CD4-positive, alpha-beta T cell treated with Interleukin-15 for 1 hour (primary cell): ENCODE measurements at regions not wholly inside any gene's neighbourhood (a gene's known extent, or its start where the extent isn't known, plus 50 kb on each side); places are given as distances from the start of the nearest gene placed in this dataset.
"Not testable (repeated sequence)": the region's sequence is repeated elsewhere in the genome, so short reads cannot be mapped to it uniquely, and the experiment has no call there.

Experiments
- DNase-seq: peaks from one replicate; pipeline ENCODE4 v3.0.0-alpha.2; 2020

DNA sequence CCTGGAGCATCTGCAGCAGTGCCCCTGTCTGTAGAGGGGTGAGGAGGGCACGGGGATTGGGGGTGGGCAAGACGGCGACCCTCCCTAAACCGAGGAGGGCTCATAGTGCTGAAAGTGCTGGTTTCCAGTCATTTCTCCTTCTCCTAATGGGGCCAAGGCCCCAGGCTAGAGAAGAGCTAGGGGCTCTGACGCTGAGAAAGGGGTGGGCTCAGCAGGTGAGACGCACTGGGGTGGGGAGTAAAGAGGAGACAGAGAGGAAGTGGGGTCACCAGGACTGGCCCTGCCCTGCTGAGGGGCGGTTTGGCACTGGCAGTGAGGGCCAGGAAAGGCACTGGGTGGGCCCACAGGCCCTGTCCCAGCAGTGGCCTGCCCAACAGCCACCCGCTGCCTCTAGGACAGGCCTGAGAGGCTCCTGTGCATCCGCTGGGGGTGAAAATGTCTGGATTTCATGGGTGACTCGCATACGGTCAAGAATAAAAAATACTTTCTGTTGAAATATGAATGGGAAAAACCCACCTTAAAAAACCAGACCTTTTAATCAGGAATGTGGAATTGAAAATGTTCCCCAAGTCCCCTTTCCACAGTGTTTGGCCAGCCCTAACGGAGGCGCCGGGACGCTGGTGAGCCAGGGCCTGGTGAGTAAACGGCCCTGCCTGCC is 122.4 kb upstream of the SMURF2 start:
- no peak for DNase-seq

DNA sequence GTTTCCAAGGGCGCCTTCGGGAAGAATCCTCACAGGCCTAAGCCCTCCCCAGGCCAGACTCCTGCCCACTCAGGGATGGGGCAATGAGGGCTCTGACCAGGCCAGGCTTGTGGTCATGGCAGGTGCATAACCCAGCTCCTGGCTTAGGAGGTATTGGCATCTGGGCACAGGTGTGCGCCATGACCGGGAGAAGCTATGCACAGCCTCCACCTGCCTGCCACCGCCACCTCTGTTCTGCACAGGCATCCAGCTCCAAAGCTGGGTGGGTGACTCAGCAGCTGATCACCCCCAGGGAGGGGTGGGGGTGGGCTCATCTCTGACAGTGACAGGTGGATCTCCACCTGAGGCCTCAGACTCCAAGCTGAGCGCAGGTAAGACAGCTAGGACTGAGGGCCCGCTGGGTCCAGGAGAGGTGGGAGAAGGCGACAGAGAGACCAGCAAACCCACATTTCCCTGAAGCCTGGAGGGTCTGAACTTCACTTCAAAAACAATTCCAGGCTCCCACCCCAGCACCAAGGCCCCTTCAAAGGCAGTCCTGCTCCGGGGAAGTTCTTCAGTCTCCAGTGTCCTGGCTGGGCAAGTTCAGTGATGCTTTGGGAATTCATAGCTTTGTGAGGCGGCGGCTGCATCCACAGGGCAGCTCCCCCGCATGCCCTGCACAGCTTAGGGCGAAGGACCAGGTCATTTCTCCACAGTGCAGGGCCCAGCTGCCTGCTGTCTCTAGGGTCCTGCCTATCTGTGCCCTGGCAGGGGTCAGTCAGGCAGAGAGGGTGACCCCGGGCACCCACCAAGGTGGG is 121.6 kb upstream of the SMURF2 start:
- no peak for DNase-seq

DNA sequence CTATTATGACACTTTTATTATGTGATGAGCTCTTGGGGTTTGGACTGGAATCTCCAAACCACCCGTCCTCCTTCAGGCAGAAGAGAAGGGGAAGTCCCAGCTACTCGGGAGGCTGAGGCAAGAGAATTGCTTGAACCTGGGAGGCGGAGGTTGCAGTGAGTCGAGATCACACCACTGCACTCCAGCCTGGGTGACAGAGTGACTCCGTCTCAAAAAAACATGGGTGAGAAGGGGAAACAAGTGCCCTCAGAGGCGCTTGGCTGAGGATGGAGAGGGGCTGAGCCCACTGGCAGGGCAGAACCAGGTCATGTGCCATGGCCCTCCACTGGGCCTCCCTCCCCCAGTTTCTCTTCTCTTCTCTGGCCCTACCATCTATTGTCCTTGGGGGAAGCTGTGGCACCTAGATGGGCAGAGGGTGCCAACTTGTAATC is 120.9 kb upstream of the SMURF2 start:
- no peak for DNase-seq

DNA sequence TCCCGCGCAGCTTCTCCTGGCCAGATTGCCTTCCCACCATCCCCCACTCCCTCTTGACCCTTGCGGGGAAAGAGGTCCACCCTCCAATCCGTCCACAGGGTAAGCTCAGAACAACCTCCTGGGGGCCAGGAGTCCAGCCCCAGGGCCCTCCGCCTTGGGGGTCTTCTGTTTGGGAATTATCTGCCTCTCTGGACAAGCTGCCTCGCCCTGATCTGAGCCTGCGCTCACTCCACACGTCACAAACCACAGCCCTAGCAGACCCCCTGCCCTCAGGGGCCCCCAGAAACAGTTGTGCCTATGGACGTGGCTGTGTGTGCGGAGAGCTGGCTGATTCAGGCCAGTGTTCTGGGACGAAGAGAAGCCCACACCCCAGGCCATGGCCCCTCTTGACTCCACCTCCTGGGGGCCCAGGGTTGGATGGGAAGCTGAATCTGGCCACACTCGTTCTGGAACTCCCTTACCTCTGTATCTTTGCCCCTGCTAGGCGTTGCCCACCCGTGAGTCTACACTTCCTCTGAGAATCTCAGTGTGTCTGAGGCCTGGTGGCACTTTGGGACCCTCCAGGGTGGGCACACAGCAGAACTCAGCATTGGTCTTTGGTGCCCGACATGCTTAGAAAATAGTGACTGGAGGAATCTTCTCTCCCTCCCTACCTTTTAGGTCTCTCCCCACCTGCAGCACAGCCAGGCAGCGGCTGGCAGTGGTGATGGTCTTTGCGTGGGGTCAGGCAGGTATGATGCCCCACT is 119.9 kb upstream of the SMURF2 start:
- no peak for DNase-seq

DNA sequence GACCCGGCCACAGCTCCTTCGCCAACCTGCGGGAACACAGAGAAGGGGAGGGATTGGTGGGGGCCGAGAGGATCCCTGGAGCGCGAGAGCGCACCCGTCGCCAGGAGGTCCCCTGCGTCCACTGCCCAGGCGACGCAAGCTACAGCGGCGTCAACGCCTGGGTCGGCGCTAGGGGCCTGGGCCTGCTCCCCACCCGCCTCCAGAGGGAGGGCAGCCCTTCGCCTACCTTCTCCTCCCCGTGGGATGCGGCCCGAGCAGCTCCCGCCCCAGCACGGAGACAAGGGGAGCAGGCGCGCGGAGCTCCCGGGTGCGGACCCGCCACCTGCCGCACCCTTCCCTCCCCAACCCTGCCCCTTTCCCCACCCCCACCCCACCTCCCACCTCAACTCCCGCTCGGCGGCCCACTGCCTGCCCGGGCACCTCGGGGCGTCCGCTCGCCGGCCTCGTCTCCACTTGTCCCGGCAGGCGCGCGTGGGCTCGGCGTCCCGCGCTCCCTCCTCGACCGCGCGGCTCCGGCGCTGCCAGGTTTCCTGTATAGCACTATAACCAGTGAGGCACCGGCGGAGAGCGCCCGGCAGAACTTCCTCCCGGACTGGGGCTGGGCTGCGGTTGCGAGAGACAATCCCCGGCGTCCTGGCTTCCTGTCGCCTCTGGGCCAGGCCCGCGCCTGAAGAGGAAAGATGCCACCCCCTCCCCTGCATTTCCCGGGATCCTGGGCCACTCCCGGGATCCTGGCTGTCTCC is 119.1 kb upstream of the SMURF2 start:
- DNase-seq, result peak; percentile 62

DNA sequence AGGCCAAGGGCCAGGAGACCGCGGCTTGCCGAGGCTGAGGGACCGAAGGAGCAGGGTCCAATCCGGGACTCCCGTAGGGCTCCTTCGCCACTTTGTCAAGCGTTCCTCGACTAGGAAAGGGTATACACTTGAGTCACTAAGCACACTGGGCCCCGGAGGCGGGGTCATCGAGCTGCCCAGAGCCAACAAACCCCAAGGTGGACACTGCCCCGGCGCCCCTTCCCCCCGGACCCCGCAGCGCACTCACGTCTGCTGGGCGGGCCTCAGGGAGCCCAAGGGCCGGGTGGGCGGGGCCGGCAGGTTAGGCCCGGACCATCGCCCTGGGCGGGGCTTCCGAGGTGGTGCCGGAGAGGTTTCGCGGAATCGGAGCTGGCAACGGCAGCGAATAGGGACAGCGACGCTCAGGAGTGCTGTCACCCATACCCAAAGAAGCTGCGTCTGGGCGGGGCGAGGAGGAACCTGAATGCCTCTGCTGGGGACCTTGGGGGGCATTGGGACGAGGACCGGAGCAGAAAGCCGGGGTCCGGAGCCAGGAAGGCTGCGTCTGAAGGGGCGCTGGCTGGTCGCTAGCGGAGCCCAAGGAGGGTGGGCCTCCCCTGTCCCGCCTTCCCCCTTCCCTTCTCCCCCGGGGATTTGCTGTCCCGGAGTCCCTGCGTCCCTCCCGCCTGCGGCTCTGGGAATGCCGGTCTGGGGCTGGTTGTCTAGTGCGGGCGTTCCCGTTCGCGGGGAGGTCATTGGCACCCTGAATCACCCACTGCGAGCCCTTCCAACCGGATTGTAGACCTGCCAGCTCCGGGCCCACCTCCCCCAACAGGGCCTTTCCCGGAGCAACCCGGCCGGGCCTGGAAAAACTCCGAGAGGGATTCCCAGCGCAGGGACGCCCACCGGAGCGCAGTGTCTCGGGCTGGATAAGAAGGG is 118.2 kb upstream of the SMURF2 start:
- DNase-seq, result peak; percentile 84

DNA sequence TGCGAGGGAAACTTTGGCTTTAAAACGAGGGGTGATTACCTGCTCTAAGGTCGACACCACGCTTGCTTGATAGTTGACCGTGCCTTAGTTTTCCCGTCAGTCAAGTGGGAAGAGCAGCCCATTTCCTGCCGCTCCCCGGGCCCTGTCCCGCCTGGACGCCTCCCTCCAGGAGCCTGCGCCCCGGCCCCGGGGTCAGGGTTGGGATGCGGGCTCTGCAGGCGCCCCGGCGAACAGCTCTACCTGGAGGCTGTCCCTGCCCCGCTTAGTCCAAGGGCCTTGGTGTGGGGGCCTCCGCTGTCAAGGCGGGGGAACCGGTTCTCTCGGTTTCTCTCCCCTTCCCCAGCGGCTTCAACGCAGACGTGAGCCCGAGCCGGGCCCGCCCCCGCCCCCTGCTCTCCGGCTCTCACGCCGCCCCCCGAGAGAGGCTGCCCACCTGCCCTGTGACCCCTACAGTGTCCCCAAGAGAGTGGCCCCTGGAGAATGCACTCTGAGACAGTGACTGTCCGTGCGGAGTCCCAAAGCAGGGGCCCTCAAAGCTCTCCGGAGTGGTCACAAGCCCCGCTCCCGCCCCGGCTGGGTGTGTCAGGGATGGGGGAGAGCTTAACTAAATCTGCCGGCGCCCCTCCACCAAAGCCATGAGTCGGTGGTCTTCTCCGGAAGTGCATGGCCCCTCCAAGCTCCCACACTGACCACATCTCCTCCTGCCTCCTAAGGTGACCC is 117.4 kb upstream of the SMURF2 start:
- DNase-seq, result no peak

DNA sequence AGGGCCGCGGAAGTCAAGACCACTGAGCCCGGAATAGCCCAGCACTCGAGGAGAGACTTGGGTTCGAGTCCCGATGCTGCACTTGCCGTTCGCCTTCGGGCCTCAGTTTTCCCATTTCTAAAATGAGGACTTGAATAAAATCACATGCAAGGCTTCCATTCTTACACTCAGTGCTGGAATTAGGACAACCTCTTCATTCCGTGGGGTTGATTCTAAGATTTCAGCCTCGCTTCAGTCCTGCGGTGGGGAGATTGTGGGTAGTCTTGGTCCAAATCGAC is 116.9 kb upstream of the SMURF2 start:
- DNase-seq, result not testable (repeated sequence)

DNA sequence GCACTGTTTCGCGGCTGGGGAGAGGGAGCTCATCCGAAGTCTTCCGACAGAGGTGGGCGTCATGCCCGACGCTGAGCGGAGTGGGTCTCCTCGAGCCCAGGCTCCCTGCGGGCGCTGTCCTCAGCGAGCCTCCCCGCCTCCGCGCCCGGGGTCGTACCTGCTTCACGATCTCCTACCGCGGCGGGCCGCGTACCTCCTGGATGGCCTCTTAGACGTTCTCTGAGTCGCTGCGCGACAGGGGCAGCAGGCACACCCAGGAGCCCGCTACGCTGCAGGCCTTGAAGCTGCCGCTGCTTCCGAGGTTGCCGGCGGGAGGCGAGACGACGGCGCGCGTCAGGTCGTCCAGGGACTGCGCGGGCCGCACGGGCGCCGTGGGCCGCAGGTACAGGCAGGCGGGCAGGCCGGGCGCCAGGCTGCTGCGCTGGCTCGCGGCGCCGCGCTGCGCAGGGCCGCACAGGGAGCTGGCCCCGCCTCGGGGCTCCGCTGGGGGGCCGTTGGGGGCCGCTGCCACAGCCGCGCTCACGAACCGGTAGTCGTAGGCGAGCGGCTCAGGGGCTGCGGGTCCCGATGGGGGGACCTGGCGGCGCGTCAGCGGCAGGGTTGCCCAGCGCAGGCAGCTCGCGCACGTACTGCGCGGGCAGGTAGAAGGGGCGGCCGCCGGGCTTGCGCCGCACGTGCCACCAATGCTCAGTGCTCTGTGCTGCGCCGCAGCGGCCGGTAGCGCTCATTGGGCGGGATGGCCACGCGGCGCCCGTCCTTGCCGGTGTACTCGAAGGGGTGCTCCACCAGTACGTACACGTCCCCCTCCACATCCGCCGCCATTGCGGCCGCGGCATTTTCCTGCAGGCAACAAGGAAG is 116.4 kb upstream of the SMURF2 start:
- DNase-seq, result no peak

DNA sequence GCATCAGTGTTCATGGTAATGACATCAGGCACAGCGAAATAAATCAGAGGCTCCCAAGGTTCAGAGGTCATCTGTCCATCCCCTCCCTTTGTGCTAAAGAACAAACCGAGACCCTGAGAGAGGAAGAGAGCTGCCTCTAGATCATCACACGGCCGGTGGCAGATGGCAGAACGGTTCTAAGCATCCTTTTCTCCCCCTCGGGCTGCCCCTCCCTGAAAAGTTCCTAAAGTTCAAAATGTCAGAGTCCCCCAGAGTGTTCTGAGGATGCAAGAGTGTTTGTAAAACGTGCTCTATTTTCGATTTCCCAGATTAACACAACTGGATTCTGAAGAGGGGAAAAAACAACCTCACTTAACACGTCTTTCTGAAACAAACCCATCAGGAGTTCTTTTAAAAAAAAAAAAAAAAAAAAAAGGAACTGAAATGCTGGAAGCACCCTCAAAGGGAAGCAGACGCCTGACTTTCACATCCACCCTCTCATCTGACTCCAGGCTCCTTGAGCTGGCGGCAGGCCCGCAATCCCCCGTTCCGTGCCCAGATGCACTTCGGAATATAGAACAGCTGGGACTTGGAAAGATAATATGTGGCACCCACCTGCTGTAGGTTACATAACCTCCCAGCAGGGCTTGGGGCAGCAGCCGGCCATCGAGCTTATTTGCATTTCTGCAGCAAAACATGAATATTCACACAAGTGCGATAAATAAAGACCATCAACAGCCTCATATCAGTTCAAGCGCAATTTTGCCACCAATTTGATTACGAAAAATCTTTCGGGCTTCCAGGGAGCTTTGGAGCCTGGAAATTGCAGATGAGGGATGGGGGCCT is 115.5 kb upstream of the SMURF2 start:
- no peak for DNase-seq

DNA sequence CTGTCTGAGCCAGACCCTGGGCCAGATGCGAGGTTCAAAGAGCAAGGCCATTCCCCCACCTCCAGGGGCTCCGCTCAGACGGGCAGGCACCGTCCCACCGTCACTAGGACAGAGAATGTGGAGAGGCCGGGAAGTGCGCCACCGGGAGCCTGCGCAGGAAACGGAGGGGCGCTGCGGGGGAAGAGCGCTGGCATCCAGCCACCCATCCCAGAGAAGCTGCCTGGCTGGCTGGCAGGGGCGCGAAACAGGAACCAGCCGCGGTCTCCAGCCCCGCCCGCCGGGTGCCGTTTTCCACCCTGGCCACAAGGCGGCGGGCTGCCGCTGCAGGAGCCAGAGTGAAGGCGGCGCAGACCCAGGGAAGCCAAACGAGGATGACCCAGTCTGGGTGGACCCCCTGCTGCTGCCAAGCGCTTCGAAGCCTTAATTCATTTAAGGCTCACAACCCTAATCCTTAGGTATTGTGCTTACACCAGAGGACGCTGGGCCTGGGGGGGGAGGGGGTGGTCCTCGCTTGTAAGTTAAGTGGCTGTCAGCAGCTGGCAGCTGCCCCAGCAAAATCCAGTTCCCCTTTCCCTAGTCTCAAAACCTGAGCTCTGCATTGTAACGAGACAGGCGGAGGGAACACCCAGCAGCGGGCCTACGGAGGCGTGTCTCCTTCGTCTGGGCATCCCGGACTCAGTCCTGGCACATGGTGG is 114.8 kb upstream of the SMURF2 start:
- peak; percentile 71 for DNase-seq

DNA sequence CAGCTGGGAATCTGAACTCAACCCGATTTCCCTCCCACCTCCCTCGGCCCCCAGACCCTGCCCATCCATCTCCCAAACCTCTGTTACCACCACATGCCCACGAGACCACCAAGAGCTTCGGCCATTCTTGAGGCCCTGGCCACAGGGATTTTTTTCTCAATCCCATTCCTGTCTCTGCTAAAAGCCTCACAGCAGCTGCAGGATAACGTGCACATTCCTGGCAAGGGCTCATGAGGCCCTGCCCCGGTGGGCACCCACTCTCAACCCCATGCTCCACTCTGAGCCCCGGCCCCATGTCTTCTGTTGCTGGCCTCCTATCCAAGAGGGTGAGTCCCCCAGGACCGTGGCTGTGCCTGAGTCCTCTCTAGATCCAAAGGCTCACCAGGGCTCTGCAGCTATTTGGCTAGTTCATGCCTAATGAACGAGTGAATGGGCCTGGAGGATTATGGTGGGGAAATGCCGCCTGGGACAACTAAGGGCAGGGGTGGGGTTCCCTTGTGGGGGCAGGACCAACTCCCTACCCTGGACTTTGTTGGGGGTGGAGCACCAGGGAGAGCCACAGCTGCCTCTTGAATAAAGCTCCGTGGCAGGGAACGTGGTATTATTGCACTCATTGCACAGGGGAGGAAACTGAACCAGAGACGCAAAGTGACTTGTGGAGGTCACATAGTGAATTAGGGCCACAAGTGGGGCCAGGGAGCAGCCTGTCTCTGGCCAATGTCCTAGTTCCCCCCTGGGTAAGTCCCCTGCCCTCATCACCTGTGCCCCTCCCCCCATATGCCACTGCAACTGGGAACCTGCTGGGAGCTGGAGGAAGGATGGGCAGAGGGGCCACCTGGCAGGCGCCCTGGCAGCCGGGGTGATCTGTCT is 113.8 kb upstream of the SMURF2 start:
- DNase-seq, result no peak

DNA sequence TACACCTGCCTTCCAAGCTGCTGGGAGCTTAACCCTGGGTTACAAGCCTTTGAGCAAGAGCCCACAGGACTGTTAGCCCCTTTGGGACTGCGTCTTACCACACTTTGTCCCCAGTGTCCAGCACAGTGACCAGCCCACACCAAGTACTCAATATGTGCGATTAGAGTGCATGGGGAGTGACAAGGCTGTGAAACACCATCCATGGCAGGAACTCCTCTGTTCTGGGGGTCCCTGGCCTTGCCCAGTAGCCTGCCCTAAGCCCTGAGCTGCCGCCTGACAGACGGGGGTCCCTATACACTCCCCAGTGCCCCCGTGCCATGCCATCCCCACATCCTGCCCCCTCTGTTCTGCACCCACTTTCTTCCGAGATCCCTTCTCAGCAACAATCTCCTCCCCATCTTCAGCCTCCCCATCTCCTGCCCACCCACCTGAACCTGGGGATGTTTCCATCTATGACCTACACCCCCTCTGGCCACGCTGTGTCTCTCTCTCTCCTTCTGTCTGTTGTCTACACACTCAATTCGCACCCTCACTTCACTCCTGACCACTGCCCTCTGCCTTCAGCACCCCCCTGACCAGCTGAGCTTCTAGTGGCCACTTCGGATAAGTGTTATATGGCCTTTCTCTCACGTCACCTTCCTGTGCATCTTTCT is 112.9 kb upstream of the SMURF2 start:
- no peak for DNase-seq

DNA sequence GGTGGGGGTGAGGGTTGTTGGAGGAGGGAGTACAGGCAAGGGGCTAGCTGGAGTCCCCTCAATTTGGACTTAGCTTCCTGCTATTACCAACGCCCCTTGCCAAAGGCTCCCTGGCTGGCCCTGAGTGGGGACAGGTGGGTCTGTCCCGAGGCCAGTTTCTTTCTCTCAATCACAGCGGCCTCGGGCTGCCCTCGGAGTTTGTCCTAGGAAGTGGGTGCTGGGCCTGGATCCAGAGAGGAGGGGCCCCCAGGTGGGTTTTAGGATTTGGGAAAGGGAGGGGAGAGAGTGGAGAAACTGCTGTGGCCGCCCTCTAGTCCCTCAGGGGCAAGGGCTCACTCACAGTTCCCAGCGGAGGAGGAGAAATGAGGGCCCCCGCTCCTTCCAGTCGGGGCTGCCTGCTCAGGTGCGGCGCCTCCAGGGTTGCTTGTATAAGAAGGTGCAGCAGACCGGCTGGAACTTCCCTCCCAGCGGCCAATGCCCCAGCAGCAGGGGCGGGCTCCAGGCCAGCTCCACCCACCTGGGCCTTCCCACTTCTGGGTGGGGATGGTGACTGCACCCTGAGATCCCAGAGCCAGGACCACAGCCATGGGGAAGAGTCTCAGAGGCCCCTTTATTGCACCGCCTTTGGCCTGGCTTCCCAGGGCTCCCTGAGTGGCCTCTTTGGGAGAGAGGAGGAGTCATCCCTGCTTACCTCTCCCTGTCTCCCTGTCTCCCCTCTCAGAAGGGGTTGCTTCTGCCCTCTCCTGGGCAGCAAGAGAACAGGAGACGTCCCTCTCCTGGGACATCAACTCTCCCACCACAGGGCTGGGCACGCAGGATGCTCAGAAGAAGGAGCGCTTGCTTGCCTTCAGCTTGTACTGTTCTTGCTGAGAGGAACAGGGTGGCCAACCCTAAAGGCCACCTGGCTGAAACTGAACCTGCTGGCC is 112.0 kb upstream of the SMURF2 start:
- DNase-seq, result no peak

DNA sequence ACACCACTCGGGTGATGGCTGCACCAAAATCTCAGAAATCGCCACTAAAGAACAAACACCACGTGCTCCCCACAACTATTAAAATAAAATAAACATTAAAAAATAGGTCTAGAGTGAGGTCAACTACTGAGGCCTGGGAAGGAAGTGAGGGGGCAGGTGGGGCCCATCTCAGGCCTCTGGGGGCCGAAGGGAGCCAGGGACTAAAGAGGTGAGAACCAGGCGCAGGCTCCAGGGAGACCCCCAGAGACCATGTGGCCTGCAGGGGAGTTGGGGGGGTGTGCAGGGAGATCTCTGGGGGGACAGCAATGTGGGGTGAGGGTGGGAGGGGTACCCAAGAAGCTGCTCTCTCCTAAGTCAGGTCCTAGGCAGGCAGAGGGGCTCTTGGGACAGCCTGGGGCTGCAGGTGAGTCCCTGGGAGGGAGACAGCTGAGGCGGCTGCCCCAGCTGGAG is 111.3 kb upstream of the SMURF2 start:
- no peak for DNase-seq

DNA sequence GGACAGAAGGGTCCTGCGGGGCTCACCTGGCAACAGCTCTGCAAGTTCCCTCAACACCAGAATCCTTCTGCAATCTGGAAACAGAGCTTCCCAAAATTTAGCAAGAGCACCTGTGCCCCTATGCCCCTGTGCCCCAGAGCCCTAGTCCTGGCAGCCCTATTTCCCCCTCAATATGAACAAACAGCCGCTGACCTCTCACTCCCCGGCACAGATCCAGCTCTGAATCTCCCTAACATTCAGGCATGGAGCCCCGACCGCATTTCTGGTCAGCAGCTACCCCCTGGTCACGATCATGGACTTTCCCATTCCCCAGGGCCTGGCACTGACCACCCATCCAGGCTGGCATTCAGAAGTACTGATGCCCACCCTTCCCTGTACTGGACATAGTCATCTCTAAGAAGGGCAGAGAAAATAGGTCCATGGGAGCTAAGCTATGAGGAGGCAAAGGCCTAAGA is 110.8 kb upstream of the SMURF2 start:
- DNase-seq, result no peak
